ENCODE measurements at regions not wholly inside any gene's neighbourhood (a gene's known extent, or its start where the extent isn't known, plus 50 kb on each side); places are given as distances from the start of the nearest gene placed in this dataset.

DNA sequence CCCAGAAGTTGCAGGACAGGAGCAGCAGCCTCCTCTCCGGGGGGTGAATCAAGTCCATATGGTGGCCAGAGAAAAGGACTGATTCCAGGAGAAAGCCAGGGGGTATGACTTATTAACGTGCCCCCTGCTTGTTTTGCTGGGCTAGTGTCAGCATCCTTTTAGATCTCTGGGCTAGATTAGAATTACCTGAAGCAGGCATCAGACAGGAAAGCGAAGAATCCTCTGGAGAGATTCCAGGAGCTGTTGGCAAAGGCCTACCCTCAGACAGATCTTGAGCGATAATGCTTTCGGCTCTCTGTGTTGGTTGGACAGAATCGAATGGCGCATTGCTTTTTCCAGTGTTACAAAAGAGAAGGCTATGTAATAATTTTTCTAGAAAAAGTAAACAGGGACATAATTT lies 164.0 kb upstream of the GLI3 start:
- Mint-ChIP-seq H3K27me3 (ENCODE audit: low read depth) (no peaks in the 10 kb centered on the region), H3K9me3 (no peaks in the 10 kb centered on the region), H3K4me3 (no peak overlapping the region), H3K36me3 (ENCODE audit: low read depth) (no peaks in the 10 kb centered on the region), H3K4me1 (peaks cover 15% of the 10 kb centered on the region), H3K27ac (no peak overlapping the region)
- TF ChIP-seq, protein P1, sequence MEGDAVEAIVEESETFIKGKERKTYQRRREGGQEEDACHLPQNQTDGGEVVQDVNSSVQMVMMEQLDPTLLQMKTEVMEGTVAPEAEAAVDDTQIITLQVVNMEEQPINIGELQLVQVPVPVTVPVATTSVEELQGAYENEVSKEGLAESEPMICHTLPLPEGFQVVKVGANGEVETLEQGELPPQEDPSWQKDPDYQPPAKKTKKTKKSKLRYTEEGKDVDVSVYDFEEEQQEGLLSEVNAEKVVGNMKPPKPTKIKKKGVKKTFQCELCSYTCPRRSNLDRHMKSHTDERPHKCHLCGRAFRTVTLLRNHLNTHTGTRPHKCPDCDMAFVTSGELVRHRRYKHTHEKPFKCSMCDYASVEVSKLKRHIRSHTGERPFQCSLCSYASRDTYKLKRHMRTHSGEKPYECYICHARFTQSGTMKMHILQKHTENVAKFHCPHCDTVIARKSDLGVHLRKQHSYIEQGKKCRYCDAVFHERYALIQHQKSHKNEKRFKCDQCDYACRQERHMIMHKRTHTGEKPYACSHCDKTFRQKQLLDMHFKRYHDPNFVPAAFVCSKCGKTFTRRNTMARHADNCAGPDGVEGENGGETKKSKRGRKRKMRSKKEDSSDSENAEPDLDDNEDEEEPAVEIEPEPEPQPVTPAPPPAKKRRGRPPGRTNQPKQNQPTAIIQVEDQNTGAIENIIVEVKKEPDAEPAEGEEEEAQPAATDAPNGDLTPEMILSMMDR (IDR thresholded peaks at IDR 0.05; ENCODE audit: unreplicated experiment in 3 of 3), result no peak

DNA sequence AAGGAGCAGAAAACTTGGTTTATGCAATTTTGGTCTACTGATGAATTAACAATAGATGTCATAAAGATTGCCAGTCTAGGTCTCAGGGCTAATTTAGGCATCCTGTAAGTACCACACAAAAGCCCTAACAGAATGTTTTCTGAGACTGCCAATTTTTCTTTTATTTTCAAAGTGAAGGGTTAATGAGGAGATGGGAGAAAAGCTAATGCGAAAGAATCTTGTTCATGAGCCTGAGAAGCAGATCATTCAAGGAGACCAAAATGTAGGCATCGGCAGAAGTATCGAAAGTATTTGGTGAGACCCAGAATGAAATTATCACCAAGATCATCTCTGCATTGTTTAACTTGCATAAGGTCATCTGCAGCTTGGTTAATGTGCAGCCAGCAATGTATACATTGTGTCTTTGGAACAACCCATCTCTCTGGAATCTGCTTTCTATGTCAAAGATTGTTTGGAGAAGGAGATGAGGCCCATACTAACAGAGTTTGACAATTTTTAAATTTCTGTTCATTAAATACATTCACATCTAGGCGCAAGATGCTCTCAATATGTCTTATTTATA lies 163.3 kb upstream of the GLI3 start:
- no peaks in the 10 kb centered on the region for H3K9me3 Mint-ChIP-seq

DNA sequence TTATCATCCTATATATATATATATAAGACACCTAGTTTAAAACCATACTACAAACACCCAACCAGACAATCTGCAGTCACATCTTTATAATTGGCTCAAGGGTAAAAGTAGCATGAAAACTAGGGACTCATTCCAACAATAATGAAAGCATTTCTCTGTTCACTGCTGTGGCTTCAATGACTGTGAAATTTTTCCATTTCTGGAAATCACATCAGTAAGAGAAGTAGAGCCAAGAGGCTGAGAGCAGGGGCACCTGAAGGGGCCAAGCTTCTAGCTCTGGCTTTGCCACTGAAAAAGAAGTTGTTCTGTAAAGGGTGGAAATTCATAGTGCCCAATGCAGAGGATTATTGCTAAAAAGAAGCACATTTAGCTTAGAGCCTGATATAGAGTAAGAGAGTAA lies 158.6 kb upstream of the GLI3 start:
- Mint-ChIP-seq H3K27me3 (ENCODE audit: low read depth) (no peaks in the 10 kb centered on the region), H3K4me3 (no peak overlapping the region), H3K4me1 (peaks cover 40% of the 10 kb centered on the region), H3K9me3 (no peaks in the 10 kb centered on the region), H3K27ac (peak overlapping the region in 2 of 3 experiments; percentile 61 to 73), H3K36me3 (ENCODE audit: low read depth) (no peaks in the 10 kb centered on the region)
- TF ChIP-seq, protein P1 (IDR thresholded peaks at IDR 0.05; ENCODE audit: unreplicated experiment in 3 of 3), result no peak

More for the DNA sequence above, 163.3 kb upstream of the GLI3 start:
- H3K4me3 Mint-ChIP-seq, result no peak overlapping the region
- TF ChIP-seq, protein P1 (IDR thresholded peaks at IDR 0.05; ENCODE audit: unreplicated experiment in 3 of 3), result no peak
- H3K4me1 Mint-ChIP-seq, result peaks cover 21% of the 10 kb centered on the region
- H3K36me3 Mint-ChIP-seq (ENCODE audit: low read depth), result no peaks in the 10 kb centered on the region
- H3K27ac Mint-ChIP-seq, result no peak overlapping the region
- H3K27me3 Mint-ChIP-seq (ENCODE audit: low read depth), result no peaks in the 10 kb centered on the region

DNA sequence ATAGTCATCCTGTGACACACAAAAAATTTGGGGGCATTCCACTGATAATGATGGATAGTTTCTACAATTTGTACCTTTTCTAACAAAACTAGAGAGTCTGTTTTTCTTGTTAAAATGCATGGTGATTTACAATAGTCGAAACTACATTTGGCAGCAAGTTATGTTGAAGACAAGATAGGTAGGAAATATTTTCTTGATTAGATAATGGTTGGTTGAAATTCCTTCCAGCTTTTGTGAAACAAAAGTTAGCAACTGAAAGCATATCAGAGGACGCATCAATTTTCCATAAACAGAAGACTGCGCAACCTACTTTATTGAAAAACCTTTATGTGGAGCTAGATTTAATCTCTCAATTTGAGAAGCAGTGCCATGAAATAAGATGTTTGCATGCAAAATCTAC lies 155.8 kb upstream of the GLI3 start:
- H3K4me3 Mint-ChIP-seq, result no peak overlapping the region
- peaks cover 40% of the 10 kb centered on the region for H3K4me1 Mint-ChIP-seq
- no peaks in the 10 kb centered on the region for H3K36me3 Mint-ChIP-seq (ENCODE audit: low read depth)
- peak overlapping the region in 1 of 3 experiments; percentile 22 for H3K27ac Mint-ChIP-seq
- no peaks in the 10 kb centered on the region for H3K9me3 Mint-ChIP-seq
- no peaks in the 10 kb centered on the region for H3K27me3 Mint-ChIP-seq (ENCODE audit: low read depth)
- TF ChIP-seq, protein P1 (IDR thresholded peaks at IDR 0.05; ENCODE audit: unreplicated experiment in 3 of 3), result no peak

DNA sequence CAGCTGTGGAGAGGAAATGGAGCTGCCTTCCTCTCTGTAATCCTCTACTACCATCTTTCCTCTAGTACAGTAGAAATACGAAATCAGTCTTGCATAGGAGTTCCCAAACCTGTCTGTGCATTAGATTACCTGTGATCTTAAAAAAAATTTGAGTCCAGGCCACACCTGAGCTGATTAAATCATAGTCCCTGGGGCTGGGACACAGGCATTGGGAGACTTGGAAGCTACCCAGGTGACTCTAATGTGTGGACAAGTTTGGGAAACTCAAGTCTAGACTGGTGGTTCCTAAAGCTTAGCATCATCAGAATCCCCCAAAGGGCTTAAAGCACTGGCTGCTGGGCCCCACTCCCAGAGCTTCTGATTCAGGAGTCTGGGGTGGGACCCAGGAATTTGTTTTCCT lies 152.7 kb upstream of the GLI3 start:
- H3K9me3 Mint-ChIP-seq, result no peaks in the 10 kb centered on the region

DNA sequence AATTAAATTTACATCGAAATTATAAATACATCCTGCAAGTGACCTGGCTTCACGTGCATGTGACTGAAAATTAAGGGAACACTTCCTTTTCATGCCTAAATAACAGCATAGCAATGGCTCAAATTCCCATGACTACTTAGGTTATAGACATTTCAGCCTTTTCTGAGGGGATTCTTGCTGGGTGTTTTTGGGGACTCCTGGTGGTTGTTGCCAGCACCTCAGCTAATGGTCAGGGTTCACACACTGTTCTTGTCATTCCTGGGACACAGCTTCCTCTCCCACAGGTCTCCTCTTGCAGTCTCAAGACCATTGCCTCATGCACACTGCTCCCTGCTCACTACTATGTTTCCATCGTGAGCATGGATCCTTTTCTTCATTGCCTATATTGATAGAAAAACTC lies 148.9 kb upstream of the GLI3 start:
- TF ChIP-seq, protein P1 (IDR thresholded peaks at IDR 0.05; ENCODE audit: unreplicated experiment in 3 of 3), result no peak
- Mint-ChIP-seq H3K27me3 (ENCODE audit: low read depth) (no peaks in the 10 kb centered on the region), H3K4me1 (peaks cover 3% of the 10 kb centered on the region), H3K9me3 (peaks cover 2% of the 10 kb centered on the region), H3K36me3 (ENCODE audit: low read depth) (no peaks in the 10 kb centered on the region), H3K27ac (no peak overlapping the region), H3K4me3 (no peak overlapping the region)

More for the DNA sequence above, 152.7 kb upstream of the GLI3 start:
- no peaks in the 10 kb centered on the region for H3K36me3 Mint-ChIP-seq (ENCODE audit: low read depth)
- no peaks in the 10 kb centered on the region for H3K27me3 Mint-ChIP-seq (ENCODE audit: low read depth)
- H3K27ac Mint-ChIP-seq, result no peak overlapping the region
- no peak overlapping the region for H3K4me3 Mint-ChIP-seq
- TF ChIP-seq, protein P1 (IDR thresholded peaks at IDR 0.05; ENCODE audit: unreplicated experiment in 3 of 3), result no peak
- peaks cover 19% of the 10 kb centered on the region for H3K4me1 Mint-ChIP-seq

All from nephron (organoid).